ENCODE measurements at regions not wholly inside any gene's neighbourhood (a gene's known extent, or its start where the extent isn't known, plus 50 kb on each side); places are given as distances from the start of the nearest gene placed in this dataset.
"Not testable (repeated sequence)": the region's sequence is repeated elsewhere in the genome, so short reads cannot be mapped to it uniquely, and the experiment has no call there.

- Mint-ChIP-seq H3K27ac (no peak overlapping the region), H3K4me1 (ENCODE audit: low read depth) (no peaks in the 10 kb centered on the region), H3K36me3 (ENCODE audit: insufficient read depth in 2 of 2) (no peaks in the 10 kb centered on the region), H3K9me3 (no peaks in the 10 kb centered on the region), H3K27me3 (ENCODE audit: low read depth) (no peaks in the 10 kb centered on the region), H3K4me3 (no peak overlapping the region)
- ATAC-seq (replicated peaks in 1 of 2) (no peak), DNase-seq (no peak)
Observed at GRCh38 chr7:16268821-16269768, 152.2 kb downstream of the CRPPA start.

- Mint-ChIP-seq H3K4me1 (ENCODE audit: low read depth) (no peaks in the 10 kb centered on the region), H3K9me3 (no peaks in the 10 kb centered on the region), H3K4me3 (no peak overlapping the region), H3K36me3 (ENCODE audit: insufficient read depth in 2 of 2) (no peaks in the 10 kb centered on the region), H3K27ac (no peak overlapping the region), H3K27me3 (ENCODE audit: low read depth) (no peaks in the 10 kb centered on the region)
- ATAC-seq (replicated peaks in 1 of 2) = no peak
- no peak for DNase-seq
Observed at GRCh38 chr7:16267953-16268820, 153.2 kb downstream of the CRPPA start.

- Mint-ChIP-seq H3K27me3 (ENCODE audit: low read depth) (no peaks in the 10 kb centered on the region), H3K4me3 (no peak overlapping the region), H3K4me1 (ENCODE audit: low read depth) (no peaks in the 10 kb centered on the region), H3K36me3 (ENCODE audit: insufficient read depth in 2 of 2) (no peaks in the 10 kb centered on the region), H3K9me3 (peaks cover 0 to 2% of the 10 kb centered on the region in 2 donors), H3K27ac (no peak overlapping the region)
- ATAC-seq (replicated peaks in 1 of 2) (no peak), DNase-seq (no peak)
Observed at GRCh38 chr7:16266877-16267276, 154.5 kb downstream of the CRPPA start.

- H3K4me3 Mint-ChIP-seq; H3K36me3 Mint-ChIP-seq (ENCODE audit: insufficient read depth in 2 of 2); H3K9me3 Mint-ChIP-seq; H3K27ac Mint-ChIP-seq; DNase-seq; H3K27me3 Mint-ChIP-seq (ENCODE audit: low read depth); H3K4me1 Mint-ChIP-seq (ENCODE audit: low read depth); ATAC-seq (replicated peaks in 1 of 2): not testable (repeated sequence)
Observed at GRCh38 chr7:16266470-16266869, 154.9 kb downstream of the CRPPA start.

GRCh38 chr7:16265863-16266458 lies 155.4 kb downstream of the CRPPA start:
- no peak for DNase-seq
- Mint-ChIP-seq H3K27me3 (ENCODE audit: low read depth) (no peaks in the 10 kb centered on the region), H3K36me3 (ENCODE audit: insufficient read depth in 2 of 2) (no peaks in the 10 kb centered on the region), H3K9me3 (peaks cover 0 to 2% of the 10 kb centered on the region in 2 donors), H3K4me3 (no peak overlapping the region), H3K4me1 (ENCODE audit: low read depth) (no peaks in the 10 kb centered on the region), H3K27ac (no peak overlapping the region)
- ATAC-seq (replicated peaks in 1 of 2) = no peak

- Mint-ChIP-seq H3K9me3 (peaks cover 0 to 2% of the 10 kb centered on the region in 2 donors), H3K4me3 (no peak overlapping the region), H3K27me3 (ENCODE audit: low read depth) (no peaks in the 10 kb centered on the region), H3K27ac (no peak overlapping the region), H3K36me3 (ENCODE audit: insufficient read depth in 2 of 2) (no peaks in the 10 kb centered on the region), H3K4me1 (ENCODE audit: low read depth) (no peaks in the 10 kb centered on the region)
- DNase-seq (no peak), ATAC-seq (replicated peaks in 1 of 2) (no peak)
Observed at GRCh38 chr7:16264823-16265804, 156.2 kb downstream of the CRPPA start.

- H3K27me3 Mint-ChIP-seq (ENCODE audit: low read depth) = no peaks in the 10 kb centered on the region
- H3K4me1 Mint-ChIP-seq (ENCODE audit: low read depth) = no peaks in the 10 kb centered on the region
- DNase-seq = no peak
- H3K27ac Mint-ChIP-seq = no peak overlapping the region
- peaks cover 0 to 2% of the 10 kb centered on the region in 2 donors for H3K9me3 Mint-ChIP-seq
- ATAC-seq (replicated peaks in 1 of 2) = no peak
- no peaks in the 10 kb centered on the region for H3K36me3 Mint-ChIP-seq (ENCODE audit: insufficient read depth in 2 of 2)
- H3K4me3 Mint-ChIP-seq = no peak overlapping the region
Observed at GRCh38 chr7:16264036-16264819, 157.1 kb downstream of the CRPPA start.

GRCh38 chr7:16263377-16263776 lies 158.0 kb downstream of the CRPPA start:
- not testable (repeated sequence) for H3K9me3 Mint-ChIP-seq; H3K4me3 Mint-ChIP-seq; ATAC-seq (replicated peaks in 1 of 2); H3K27me3 Mint-ChIP-seq (ENCODE audit: low read depth); H3K36me3 Mint-ChIP-seq (ENCODE audit: insufficient read depth in 2 of 2); H3K4me1 Mint-ChIP-seq (ENCODE audit: low read depth); DNase-seq; H3K27ac Mint-ChIP-seq

GRCh38 chr7:16261654-16262053 lies 159.7 kb downstream of the CRPPA start:
- no peak overlapping the region for H3K4me3 Mint-ChIP-seq
- no peaks in the 10 kb centered on the region for H3K27me3 Mint-ChIP-seq (ENCODE audit: low read depth)
- ATAC-seq (replicated peaks in 1 of 2) (no peak), DNase-seq (no peak)
- H3K9me3 Mint-ChIP-seq = peaks cover 0 to 2% of the 10 kb centered on the region in 2 donors
- H3K36me3 Mint-ChIP-seq (ENCODE audit: insufficient read depth in 2 of 2) = no peaks in the 10 kb centered on the region
- no peak overlapping the region for H3K27ac Mint-ChIP-seq
- no peaks in the 10 kb centered on the region for H3K4me1 Mint-ChIP-seq (ENCODE audit: low read depth)

GRCh38 chr7:16261100-16261499 lies 160.2 kb downstream of the CRPPA start:
- Mint-ChIP-seq H3K36me3 (ENCODE audit: insufficient read depth in 2 of 2) (no peaks in the 10 kb centered on the region), H3K4me1 (ENCODE audit: low read depth) (no peaks in the 10 kb centered on the region), H3K27me3 (ENCODE audit: low read depth) (no peaks in the 10 kb centered on the region), H3K9me3 (peaks cover 0 to 2% of the 10 kb centered on the region in 2 donors), H3K27ac (no peak overlapping the region), H3K4me3 (no peak overlapping the region)
- ATAC-seq (replicated peaks in 1 of 2) (no peak), DNase-seq (no peak)

GRCh38 chr7:16260236-16260728 lies 161.1 kb downstream of the CRPPA start:
- H3K27ac Mint-ChIP-seq = no peak overlapping the region
- peaks cover 0 to 3% of the 10 kb centered on the region in 2 donors for H3K36me3 Mint-ChIP-seq (ENCODE audit: insufficient read depth in 2 of 2)
- no peak for DNase-seq
- H3K4me3 Mint-ChIP-seq = no peak overlapping the region
- H3K4me1 Mint-ChIP-seq (ENCODE audit: low read depth) = no peaks in the 10 kb centered on the region
- H3K9me3 Mint-ChIP-seq = peaks cover 0 to 2% of the 10 kb centered on the region in 2 donors
- ATAC-seq (replicated peaks in 1 of 2) = peak in 1 of 2 donors; percentile 41
- H3K27me3 Mint-ChIP-seq (ENCODE audit: low read depth) = no peaks in the 10 kb centered on the region
